GM21367 (cell line): ENCODE measurements at regions not wholly inside any gene's neighbourhood (a gene's known extent, or its start where the extent isn't known, plus 50 kb on each side); places are given as distances from the start of the nearest gene placed in this dataset.
"Not testable (repeated sequence)": the region's sequence is repeated elsewhere in the genome, so short reads cannot be mapped to it uniquely, and the experiment has no call there.

ENCODE experiments used
- ATAC-seq: cut with Tn5 transposase; IDR thresholded peaks from one replicate; pipeline ENCODE4 v1.9.1; 2021; ENCODE audit not compliant: unreplicated experiment

DNA sequence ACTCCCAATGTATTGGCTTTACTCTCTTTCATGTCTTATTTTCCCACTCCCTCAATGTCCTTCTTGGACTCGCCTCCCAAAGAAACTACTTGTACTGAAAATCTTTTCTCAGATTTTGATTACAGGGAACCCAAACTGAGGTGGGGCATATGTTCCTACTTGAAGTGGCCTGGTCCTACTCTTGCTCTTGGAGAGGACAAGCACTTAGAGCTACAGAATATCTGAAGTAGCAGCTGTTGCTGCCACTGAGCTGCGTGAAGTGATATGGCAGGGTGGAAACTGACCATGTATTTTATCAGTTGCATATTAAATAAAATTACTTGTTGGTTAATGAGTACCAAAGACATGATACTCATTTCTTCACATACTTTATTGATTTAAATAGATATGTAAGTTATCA, 129.5 kb downstream of the TSEN15 start:
- no peak for ATAC-seq

DNA sequence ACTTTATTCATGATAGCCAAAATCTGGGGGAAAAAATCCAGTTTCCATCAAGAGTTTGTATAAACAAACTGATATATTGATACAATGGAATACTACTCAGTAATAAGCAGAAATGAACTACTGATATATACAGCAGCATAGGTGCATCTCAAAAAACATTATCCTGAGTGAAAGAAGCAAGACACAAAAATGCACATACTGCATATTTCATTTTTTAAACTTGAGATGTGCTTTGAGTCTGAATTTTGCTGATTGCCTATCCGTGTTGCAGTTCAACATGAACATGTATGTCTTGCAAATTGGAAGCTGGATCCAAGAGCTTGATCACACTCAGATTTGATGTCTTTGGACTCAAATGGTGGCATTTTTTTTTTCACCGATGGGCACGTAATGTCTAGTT, 132.4 kb downstream of the TSEN15 start:
- no peak for ATAC-seq

DNA sequence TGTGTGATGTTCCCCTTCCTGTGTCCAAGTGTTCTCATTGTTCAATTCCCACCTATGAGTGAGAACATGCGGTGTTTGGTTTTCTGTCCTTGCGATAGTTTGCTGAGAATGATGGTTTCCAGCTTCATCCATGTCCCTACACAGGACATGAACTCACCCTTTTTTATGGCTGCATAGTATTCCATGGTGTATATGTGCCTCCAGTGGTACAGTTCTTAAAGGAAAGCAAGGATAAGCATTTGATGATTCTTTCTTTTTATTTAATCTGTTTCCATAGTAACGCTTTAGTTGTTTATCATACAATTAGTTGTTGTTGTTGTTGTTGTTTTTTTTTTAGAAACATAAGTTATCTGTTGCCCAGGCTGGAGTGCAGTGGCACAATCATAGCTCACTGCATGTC, 133.1 kb downstream of the TSEN15 start:
- not testable (repeated sequence) for ATAC-seq

DNA sequence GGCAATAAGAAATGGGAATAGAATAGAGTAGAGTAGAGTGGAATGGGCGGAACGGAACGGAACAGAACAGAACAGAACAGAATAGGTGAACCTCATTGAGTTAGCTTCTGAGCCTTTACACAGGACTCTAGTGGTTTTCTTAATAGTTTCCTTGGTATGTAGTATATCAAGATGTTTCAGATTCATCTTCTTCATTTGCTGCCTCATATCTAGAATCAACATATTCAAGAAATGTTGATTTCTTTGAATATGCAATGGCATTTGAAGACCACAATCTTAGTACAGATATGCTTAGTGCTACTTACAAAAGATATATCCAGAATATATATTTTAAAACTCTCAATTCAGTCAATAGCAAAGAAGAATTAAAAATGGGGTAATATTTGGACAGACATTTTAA, 133.8 kb downstream of the TSEN15 start:
- ATAC-seq = no peak

DNA sequence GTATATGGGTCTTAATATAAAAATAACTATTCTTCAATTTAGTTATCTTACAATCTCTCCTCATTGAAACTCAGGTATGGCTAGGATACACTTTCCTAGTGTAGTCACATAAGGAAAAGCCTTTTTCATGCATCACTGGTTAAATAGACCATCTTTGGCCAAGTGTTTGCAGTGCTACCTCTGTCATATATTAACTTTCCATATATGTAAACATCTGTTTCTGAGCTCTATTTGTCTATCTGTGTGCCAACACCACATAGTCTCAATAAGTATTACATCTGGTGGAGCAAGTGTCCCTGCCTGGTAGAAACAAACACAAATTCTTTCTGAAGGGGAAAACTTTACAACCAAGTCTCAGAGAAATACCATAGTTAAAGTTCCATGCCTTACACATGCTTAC, 134.6 kb downstream of the TSEN15 start:
- ATAC-seq = no peak

DNA sequence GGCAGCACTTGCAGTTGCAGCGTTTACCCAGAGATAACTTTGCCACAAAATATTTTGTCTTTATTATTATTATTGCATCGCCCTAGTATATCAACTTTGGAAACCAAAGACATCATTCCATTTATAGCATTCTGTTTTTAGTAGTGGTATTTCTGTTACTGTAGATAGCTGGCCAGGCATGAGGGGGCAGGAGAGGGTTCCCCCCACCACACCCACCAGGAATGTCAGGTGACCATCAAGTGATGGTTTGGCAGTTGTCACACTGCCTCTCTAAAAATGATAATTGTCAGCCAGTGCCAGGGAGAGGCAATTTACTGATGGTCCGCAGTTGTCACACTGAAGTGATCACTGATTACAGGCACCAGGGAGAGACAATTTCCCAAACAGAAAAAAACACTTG, 135.6 kb downstream of the TSEN15 start:
- ATAC-seq = no peak

DNA sequence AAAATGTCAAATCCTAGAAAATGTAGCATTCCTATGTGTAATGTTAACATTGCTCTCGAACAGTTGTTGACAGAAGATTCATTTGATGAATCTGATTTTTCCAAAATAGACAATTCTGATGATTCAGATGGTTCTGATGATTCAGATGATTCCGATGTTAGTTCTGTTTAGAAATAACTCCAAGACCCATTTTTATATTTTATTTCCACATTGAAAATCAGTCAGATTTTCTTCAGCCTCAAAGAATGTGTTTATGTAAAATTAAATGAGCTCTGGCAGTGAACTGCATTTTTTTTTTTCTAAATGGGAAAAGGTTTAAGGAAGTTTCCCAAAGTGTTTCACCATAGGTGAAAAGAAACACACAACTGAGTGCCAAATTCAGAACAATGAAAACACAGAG, 136.5 kb downstream of the TSEN15 start:
- no peak for ATAC-seq

DNA sequence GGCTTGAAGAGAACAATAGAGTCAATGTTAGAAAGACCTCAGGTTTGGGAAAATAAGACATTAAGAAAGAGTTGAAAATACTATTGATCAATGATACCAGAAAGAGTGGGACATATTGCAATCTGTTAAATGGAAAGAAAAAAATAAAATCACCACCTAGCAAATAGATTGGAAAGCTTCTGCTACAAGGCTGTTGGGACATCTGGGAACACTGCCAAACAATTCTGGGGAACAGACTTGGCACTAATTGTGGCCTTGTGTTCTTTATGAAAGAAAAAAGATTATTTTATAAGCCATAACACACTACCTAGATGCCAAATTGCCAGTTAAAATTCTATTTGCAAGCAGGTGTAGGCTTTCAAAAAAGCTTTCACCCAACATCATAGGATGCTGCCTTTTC, 137.8 kb downstream of the TSEN15 start:
- no peak for ATAC-seq

DNA sequence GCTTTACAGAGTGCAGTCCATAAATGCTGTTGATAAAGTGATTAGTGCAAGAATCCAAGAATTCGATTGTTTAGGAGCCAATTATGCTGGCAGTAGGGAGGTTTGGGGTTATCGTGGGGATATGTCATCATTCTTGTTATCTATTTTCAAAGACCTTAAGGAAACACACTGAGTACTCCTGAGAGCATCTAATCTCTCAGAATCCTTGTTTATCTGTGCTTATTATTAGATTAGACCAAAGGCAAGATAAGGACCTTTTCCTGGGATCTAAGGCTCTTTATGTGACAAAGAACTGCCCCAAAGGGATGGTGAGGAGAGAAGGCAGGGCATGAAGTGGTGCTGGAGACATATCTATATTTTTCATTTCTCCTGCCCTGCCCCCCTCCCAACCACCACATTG, 139.1 kb downstream of the TSEN15 start:
- no peak for ATAC-seq

DNA sequence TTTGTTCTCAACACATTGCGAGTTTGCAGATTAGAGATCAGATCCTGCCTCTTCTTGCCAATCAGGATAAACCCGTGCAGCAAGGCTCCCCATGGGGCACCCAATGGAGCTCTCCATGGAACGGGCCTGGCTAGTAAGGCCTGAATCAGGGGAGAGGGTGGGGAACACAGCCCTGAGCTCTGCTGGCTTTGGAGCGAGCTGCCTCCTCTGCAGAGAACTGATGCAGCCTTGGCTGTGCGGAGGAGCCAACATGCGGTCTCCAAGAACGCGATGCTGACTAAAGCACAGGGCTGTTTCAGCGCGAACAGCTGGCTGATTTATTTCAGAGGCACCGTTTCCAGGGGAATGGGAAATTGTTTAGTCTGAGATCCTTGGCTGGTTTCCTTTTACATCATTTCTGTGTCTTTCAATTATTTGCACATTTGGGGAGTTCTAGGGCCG, 139.7 kb downstream of the TSEN15 start:
- no peak for ATAC-seq

DNA sequence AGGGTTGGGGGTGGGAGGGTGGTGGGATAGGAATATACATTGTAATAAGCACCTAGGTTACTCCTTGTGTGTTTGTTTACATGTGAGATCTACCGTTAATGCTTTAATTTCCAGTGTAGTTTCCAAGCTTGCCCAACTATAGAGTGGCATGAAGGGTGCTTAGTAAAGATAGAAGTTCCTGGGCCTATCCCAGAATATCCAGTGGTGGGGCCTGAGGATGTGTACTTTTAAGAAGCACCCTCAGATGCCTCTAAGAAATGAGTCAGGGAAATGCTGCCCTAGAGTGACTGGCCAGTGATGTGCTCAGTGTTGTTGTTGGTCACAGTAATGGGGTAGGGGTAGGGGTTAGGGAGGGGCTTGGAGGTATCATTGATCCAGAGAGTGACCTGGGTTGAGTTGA, 141.3 kb downstream of the TSEN15 start:
- no peak for ATAC-seq

DNA sequence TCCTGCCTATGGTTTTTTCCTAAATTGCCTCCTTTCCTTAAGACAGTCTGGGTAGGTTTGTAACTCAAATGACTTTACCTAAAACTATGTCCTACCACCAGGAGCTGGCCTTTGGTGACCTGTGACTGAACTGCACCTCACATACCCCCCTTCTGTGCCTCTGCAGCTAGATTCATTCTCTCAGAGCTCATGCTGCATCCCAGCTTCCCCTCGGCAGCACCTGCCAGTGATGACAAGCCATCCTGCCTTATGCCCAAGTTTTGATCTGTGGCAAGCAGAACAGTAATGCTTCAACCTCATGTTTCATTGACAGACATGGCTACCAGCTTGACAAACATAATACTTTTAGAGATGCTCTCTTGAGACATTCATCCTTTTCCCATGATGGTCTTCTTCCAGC, 141.9 kb downstream of the TSEN15 start:
- ATAC-seq = no peak

DNA sequence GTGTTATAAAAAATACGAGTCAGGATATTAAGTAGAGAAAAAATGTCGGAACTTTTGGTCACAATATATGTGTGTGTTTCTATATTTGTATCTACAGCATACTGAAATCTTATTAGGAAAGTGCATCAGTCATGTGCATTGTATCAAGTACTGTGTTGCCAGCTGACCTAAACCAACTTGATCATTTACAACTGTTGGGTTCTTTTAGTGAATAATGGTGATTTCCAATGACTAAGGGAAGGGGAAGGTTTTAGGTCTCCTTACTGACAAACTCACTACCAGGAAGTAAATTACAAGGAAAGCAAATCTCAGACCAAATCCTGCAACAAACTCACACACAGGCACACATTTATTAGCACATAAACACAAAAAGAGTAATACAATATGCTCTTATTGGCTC, 142.7 kb downstream of the TSEN15 start:
- no peak for ATAC-seq

DNA sequence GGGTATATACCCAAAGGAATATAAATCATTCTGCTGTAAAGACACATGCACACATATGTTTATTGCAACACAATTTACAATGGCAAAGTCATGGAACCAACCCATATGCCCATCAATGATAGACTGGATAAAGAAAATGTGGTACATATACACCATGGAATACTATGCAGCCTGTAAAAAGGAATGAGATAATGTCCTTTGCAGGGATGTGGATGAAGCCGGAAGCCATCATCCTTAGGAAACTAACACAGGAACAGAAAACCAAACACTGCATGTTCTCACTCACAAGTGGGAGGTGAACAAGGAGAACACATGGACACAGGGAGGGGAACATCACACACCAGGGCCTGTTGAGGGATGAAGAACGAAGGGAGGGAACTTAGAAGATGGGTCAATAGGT, 144.2 kb downstream of the TSEN15 start:
- not testable (repeated sequence) for ATAC-seq

DNA sequence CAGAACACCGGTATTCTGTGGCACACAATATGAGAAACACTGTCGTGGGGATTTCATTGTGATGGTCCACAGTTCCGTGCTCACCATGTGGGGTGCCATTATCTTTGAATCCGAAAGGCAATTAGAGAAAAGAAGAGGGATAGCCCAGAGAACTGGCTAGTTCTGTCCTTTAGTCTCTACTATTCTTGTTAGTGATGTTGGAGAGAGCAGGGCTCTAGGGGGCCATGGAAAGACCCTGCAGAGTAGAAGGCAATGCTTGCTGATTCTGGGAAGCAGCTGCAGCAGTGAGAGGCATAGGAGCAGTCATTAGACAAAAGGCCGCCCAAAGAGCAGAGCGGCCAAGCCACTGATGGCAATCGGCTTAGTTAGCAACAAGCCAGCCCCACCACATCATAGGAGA, 146.3 kb downstream of the TSEN15 start:
- ATAC-seq = no peak

DNA sequence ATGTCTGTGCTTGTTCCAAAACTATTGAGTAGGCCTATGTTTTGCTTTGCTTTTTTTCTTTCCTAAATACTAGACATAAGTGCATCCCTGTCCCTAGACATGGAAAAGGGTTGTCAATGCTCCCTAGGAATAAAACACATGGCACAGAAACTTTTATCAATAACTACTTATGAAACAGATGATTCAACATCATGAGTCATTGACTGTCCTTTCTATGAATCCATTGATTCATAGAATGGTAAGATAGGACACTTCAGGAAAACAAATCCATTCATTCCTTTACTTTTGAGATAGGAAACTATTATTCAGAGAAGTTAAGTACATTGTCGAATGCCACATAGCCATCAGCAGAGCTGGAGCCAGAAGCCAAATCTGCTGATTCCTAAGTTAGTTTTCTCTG, 147.5 kb downstream of the TSEN15 start:
- no peak for ATAC-seq

DNA sequence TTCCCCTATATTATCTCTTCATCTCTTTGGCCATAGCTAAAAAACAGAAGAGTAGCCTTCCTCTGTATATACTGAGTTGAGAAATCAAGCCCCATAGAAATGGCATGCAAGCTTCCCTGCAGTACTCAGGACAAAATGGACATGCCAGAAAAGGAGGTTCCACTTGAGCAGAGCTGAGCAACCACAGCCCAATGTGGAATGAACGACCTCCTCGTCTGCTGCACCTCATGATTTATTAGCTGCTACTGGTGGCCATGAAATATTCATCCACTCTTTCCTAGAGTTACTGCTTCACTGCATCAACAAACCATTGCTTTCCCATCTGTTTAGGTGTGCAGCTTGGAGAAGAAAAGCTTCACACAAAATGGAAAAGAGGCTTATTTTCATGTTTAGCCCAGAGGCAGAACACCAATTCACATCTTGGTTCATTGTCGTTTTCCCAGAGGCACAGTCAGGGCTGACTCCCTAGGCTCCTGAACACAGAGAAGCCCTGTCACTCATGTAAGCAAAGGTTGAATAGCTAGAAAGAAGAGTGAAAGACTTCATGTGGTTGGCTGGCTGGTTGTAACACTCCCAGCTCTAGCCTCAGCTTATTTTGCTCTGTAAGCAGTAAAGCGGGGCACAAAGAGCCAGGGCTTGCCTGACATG, 148.0 kb downstream of the TSEN15 start:
- no peak for ATAC-seq

DNA sequence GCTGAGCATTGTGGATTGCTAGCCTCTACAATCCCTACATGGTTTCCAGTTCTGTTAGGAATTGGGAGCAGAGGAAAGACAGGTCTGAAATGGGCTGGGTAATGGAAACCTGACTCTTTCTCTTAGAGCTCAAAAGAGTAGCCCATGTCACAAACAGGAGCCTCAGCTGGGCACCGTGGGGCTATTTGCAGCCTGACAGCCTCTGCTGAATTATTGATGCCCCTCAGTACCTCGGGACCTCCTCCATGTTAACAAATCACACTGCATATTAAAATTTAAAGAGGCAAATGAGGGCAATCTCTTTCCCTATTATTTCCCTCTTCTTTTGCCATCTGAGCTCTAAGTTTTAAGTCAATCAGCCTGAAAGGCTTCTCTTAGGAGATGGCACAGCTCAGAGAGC, 157.1 kb downstream of the TSEN15 start:
- ATAC-seq = no peak

DNA sequence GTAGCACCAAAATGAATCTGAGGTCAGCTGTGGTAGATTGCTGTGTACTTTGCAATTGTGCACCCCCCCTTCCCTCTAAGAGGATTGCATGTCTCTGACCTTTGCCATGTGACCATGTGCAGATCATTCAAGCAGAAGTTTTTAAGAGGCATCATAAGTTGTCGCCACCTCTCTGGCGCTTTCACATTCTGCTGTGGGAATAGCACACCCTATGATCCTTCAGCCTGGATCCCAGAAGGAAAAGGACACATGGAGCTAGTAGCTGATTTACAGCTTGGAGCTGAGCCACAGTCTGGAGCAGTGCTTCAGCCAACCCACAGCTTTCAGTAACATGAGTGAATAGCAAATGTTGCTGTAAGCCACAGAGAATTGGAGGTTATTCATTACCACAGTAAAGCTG, 158.5 kb downstream of the TSEN15 start:
- no peak for ATAC-seq

DNA sequence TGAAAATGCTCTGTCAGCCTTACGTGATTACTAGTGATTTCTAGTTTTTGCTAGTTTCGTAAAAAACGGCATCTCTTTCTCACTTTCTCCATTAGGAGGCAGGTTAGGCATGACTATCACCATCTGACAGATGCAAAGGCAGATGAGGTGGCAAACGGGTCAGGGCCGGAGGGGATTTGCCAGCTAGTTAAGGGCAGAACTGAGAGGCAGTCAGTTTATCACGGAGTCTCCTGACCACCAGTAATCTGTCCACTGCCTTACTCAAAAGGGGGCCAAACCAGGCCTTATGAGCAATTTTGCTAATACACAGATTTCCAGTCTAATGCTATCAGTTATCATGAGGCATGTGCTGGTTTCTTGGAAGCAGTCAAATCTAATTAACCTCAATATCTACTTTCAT, 159.3 kb downstream of the TSEN15 start:
- no peak for ATAC-seq

DNA sequence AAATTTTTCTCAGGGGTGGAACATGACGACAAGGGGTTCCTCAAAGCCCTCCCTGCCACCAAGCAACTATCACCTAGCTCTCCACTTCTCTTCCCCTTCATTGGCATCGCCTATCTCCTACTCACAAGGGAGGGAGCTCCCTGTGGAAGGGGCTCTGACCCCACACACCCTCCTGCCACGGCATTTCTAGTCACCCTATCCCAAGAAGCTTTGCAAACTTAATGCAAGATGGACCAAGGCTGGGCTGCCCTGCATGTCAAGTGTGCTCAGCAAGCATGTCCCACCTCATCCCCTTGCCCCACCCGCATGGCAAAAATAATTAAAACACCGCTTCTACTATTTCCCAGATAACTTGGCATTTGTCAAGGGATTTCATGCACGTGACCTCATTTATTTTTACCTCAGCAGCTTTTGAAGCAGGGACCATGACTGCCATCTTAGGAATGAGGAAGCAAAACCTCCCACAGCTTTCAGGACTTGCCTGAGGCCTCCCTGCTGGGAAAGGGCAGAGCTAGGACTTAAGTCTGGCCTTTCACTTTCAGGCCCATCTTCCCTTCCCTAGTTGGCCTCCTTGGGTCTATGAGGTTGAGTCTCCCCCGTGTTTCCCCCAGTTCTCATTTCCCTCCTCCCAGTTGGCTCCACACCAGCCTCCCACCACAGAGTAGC, 161.3 kb downstream of the TSEN15 start:
- ATAC-seq = no peak

DNA sequence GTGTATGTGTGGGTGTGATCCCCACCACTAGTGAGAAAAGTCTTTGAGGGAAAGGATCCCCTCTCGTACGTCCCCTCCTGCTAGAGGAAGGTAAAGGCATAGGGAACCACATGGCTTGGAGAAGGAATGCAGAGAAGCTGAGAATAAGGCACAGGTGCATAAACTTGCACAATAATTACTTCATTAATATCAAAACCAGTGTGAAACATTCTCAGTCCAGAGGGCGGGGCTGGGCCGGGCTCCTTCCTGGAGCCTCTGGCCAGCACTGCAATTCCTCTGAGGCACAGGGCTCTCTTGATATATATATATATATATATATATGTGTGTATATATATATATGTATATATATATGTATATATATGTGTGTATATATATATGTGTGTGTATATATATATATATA, 162.6 kb downstream of the TSEN15 start:
- ATAC-seq = no peak

DNA sequence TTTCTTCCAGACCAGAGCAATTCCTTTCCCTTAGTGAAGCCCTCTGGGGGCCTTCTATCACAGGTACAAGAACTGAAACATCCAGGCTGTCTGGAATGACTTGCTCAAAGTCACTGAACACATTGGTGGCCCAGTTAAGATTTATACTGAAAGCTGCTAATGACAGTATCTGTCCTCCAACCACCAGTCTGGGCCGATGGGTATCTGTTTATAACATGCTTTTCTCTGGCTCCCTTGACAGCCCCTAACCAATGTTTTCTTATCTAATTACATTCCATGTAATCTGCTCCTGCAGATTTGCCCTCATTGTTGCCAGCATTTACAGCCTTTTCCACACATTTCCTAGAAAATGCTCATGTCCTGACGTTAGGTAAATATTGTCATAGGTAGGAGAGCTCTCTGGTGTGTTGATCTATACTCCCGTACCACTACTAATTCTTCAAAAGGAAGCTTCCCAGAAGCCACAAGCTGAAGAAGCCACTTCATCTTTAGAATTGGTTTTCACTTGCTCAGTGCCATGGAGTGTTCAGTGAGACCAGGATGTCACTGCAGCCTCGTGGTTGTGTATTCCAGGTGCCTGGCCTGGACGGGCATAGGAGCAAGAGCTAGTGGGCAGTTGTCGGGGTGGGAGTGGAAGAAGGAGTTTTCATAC, 163.9 kb downstream of the TSEN15 start:
- no peak for ATAC-seq
